SKM-1 (cell line): ENCODE measurements at regions not wholly inside any gene's neighbourhood (a gene's known extent, or its start where the extent isn't known, plus 50 kb on each side); places are given as distances from the start of the nearest gene placed in this dataset.

ENCODE experiments used
- DNase-seq: peaks from one replicate; lab custom pipeline; 2025; ENCODE audit not compliant: unreplicated experiment; lab: John Stamatoyannopoulos, UW

DNA sequence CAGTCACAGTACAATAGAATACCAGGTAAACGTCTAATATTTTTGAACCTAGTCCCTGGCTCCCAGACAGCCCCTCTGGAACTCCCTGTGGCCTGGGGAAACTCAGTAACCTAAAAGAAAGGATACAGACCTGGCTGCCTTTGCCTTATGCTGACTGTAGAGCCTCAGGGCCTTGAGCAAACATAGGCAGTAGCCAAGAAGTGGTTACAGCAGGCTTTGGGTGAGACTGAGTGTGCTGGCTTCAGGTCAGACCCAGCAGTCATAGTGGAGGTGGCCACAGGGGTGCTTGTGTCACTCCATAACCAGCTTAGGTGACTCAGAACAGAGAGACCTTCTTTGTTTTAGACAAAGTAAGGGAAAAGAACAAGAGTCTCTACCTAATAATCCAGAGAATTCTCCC lies 141.8 kb upstream of the PRDX4 start:
- DNase-seq = no peak

- DNase-seq = no peak
Observed at GRCh38 chrX:23540532-23540931, 126.8 kb upstream of the PRDX4 start.

DNA sequence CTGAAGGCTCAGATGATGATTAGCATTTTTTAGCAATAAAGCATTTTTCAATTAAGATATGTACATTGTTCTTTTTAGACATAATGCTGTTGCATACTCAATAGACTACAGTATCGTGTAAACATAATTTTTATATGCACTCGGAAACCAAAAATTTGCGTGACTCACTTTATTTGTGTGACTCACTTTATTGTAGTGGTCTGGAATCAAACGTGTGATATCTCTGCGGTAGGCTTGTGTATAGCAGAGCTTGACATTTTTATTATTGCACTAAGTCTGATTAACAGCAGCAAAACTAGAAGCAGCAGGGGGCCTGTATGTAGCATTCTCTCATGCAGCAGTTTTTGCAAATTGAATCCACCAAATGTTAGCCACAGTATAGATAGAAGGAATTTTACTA lies 119.1 kb upstream of the PRDX4 start:
- no peak for DNase-seq

DNA sequence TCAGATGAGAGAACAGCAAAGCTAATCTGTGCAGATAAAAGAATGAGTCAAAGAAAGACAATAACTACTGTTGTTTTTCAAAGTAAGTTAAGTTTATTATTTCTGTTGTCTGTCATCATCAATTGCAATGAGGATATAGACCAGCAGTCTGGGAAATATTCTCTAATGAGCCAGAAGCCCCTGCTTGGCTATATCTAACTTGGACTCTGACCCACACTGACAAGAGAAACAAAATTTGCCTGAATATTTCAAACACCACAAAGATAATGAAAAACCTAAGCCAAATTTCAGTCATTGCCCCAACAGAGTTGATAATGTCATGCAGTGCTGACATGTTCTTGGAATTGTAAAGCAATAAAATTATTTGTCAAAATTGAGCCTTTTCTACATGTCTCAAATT lies 115.0 kb upstream of the PRDX4 start:
- no peak for DNase-seq

DNA sequence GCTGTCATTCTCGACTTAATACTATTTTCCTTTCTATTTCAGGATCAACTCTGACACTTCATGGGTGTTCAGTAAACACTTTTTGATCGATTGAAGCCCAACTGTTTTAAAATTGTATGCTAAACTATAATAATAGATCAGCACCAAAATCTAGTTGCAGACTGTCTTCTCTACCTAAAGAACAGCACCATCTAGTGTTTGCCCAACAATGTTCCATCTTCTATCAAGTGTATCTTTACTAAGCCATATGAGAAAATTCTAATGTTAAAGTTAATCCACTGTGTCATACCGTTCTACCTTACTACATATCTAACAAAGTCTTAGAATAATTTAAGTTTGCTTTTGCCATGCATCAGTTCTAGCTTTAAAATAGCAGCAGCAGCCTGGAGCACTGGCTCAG lies 113.0 kb upstream of the PRDX4 start:
- DNase-seq = peak; percentile 0

- no peak for DNase-seq
Observed at GRCh38 chrX:23557070-23557469, 110.2 kb upstream of the PRDX4 start.

DNA sequence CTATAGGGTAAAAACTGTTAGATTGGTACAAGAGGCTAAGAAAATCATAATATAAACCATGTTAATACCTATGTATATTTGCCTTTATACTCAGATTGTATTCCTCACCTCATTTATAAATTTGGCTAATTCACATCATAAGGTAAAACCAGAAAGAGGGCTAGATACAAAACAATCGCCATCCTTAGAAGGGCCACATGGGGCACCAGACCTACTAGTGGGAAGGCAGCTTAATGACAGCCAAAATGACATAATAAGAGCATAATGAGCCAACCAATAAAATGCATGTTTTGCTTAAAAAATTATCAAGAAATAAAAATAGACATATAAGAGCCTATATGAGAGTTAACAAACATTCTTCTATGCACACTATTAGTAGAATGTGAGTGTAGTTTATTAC lies 107.3 kb upstream of the PRDX4 start:
- DNase-seq = no peak

- no peak for DNase-seq
Observed at GRCh38 chrX:23570674-23571343, 96.5 kb upstream of the PRDX4 start.

- no peak for DNase-seq
Observed at GRCh38 chrX:23575281-23575680, 92.0 kb upstream of the PRDX4 start.

DNA sequence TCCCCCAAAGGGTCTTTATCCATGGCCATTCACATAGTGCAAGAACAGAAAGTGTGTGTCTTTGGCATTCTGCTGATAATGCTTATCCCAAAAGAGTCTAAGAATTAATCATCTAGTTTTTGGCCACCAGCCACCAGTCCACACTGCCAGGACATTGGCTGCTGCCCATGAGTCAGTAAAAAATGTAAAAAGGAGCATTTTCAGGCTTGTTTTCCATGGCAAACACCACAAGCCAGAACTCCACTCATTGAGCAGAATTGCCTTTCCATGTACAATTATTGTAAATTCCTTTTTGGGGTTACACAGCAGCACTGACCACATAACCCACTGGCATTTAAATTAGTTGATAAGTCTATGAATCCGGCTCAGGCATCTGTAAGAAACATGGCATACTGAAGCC lies 89.2 kb upstream of the PRDX4 start:
- no peak for DNase-seq

GRCh38 chrX:23589496-23589895 lies 77.8 kb upstream of the PRDX4 start:
- no peak for DNase-seq

DNA sequence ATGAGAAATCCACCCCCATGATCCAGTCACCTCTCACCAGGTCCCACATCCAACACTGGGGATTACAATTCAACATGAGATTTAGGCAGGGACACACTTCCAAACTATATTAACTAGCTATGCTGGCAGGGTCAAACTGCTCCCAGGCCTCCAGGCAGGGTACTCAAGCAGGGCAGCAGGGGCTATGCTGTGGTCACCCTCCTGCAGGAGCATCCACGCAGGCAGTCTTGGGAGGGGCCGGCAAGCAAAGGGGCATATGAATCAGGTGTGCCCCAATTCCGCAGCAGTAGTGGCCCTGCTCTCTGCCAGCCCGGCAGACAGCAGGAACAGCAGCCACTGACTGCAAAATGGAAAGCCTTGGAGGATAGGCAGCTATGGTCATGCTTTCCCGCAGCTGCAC lies 74.6 kb upstream of the PRDX4 start:
- DNase-seq = no peak

- DNase-seq = no peak
Observed at GRCh38 chrX:23598575-23598974, 68.7 kb upstream of the PRDX4 start.

- no peak for DNase-seq
Observed at GRCh38 chrX:23603501-23603900, 63.8 kb upstream of the PRDX4 start.

- DNase-seq = no peak
Observed at GRCh38 chrX:23610495-23610894, 56.8 kb upstream of the PRDX4 start.

DNA sequence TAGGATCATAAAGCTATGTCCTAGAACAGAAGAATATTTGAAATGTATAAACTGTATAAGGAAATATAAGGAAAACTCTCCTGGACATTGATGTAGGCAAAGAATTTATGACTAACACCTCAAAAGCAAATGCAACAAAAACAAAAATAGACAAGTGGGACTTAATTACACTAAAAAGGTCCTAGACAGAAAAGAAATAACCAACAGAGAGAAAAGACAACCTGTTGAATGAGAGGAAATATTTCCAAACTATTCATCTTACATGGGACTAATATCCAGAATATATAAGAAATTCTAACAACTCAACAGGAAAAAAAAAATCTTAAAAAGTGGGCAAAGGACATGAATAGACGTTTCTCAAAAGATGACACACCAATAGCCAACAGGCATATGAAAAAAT lies 54.4 kb upstream of the PRDX4 start:
- DNase-seq = no peak

GRCh38 chrX:23616361-23616760 lies 50.9 kb upstream of the PRDX4 start:
- DNase-seq = no peak
